MCF 10A (cell line): ENCODE measurements at regions not wholly inside any gene's neighbourhood (a gene's known extent, or its start where the extent isn't known, plus 50 kb on each side); places are given as distances from the start of the nearest gene placed in this dataset.

Experiments used
- BruUV-seq: library from RNA; stranded (reverse); fragments of 400-500 nt; replicated peaks from 2 replicates; lab custom pipeline; 2021; lab: Mats Ljungman, UMichigan
- CTCF ChIA-PET: fragments of 300-600 bp; sonication (Branson Sonifier 250); formaldehyde crosslinking; extraction: SDS; loops from one replicate; lab custom pipeline; 2021; ENCODE audit warnings: antibody characterized with exemption, inconsistent platforms; lab: Yijun Ruan, JAX
- POLR2A ChIA-PET: fragments of 300-600, 350-650 bp; sonication (Branson Sonifier 250); formaldehyde crosslinking; extraction: SDS; loops from one replicate; lab custom pipeline; 2020; ENCODE audit warnings: antibody characterized with exemption, inconsistent platforms; lab: Yijun Ruan, JAX
- DNase-seq: peaks from one replicate; pipeline ENCODE4 v3.0.0-alpha.2; 2018; ENCODE audit not compliant: unreplicated experiment
- H3K27ac Mint-ChIP-seq: one replicate; pipeline ENCODE4 v1.8.0; 2022; ENCODE audit warnings: mild to moderate bottlenecking, low read depth, mixed read lengths; ENCODE audit not compliant: unreplicated experiment
- H3K27me3 Mint-ChIP-seq: one replicate; pipeline ENCODE4 v1.8.0; 2022; ENCODE audit warnings: mixed read lengths; ENCODE audit not compliant: insufficient read depth, unreplicated experiment
- H3K36me3 Mint-ChIP-seq: one replicate; pipeline ENCODE4 v1.8.0; 2022; ENCODE audit warnings: mild to moderate bottlenecking, moderate library complexity, mixed read lengths; ENCODE audit not compliant: insufficient read depth, unreplicated experiment
- H3K4me1 Mint-ChIP-seq: one replicate; pipeline ENCODE4 v1.8.0; 2022; ENCODE audit warnings: mixed read lengths; ENCODE audit not compliant: insufficient read depth, unreplicated experiment
- H3K4me3 Mint-ChIP-seq: one replicate; pipeline ENCODE4 v1.8.0; 2022; ENCODE audit warnings: mild to moderate bottlenecking, moderate library complexity, mixed read lengths; ENCODE audit not compliant: unreplicated experiment
- H3K9me3 Mint-ChIP-seq: one replicate; pipeline ENCODE4 v1.8.0; 2022; ENCODE audit warnings: mixed read lengths; ENCODE audit not compliant: unreplicated experiment
- intact Hi-C: fragments of 100-400 bp; cut with micrococcal nuclease; formaldehyde crosslinking; loops from 2 replicates; pipeline ENCODE4 v1.14.1; 2022
- TF ChIP-seq, protein P1 (sequence below): fragments of 200-600 bp; IDR thresholded peaks from one replicate; pipeline ENCODE4 v1.8.0; 2022; ENCODE audit warnings: antibody characterized with exemption, mild to moderate bottlenecking; ENCODE audit not compliant: unreplicated experiment

DNA sequence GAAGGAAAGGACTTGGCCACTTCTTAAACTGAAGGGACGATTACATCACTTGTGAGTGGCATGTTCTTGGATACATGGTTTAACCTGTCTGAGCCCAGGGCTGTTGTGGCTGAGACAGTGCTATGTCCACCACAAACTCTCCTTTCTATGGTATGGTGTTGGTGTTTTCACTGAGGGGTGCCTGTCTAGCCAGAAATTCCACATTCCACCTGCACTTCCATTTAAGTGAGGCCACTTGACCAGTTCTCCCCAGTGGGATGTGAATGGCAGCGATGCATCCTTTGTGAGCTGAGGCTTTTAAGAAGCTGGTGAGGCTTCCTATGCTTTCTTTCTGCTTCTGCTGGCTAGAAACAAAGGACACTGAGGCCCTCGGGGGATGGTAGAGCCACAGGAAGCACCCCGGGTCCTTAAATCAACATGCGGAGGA lies 151.4 kb upstream of the CHD6 start:
- no peak overlapping the region for H3K4me3 Mint-ChIP-seq

DNA sequence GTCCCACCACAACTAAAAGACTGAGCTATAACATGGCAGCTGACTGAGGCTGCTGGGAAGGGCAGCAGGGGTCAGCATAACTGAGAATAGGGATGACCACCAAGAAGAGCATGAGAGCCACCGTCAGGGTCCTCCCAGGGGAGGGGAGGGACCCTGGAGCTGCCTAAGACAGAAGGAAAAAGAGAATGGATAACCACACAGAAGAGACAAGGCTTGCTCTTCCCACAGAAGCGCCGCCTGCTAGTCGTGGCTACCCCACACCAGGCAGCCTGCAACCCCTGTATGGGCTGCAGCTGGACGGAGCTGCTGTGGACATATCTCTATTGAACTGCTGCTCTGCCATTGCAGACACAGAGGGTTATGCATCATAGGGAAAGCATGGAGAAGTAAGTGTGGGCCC lies 132.0 kb upstream of the CHD6 start:
- H3K4me3 Mint-ChIP-seq, result no peak overlapping the region
- H3K4me1 Mint-ChIP-seq, result no peaks in the 10 kb centered on the region
- ChIA-PET CTCF (interaction anchor here (1.9 to 6.2 kb wide), 2 partner anchors 9 to 14 kb away, joined by 6 to 92 read pairs; no protein-coding TSS in a partner anchor), POLR2A (no interaction called here)
- H3K27me3 Mint-ChIP-seq, result peaks cover 19% of the 10 kb centered on the region
- TF ChIP-seq, protein P1, sequence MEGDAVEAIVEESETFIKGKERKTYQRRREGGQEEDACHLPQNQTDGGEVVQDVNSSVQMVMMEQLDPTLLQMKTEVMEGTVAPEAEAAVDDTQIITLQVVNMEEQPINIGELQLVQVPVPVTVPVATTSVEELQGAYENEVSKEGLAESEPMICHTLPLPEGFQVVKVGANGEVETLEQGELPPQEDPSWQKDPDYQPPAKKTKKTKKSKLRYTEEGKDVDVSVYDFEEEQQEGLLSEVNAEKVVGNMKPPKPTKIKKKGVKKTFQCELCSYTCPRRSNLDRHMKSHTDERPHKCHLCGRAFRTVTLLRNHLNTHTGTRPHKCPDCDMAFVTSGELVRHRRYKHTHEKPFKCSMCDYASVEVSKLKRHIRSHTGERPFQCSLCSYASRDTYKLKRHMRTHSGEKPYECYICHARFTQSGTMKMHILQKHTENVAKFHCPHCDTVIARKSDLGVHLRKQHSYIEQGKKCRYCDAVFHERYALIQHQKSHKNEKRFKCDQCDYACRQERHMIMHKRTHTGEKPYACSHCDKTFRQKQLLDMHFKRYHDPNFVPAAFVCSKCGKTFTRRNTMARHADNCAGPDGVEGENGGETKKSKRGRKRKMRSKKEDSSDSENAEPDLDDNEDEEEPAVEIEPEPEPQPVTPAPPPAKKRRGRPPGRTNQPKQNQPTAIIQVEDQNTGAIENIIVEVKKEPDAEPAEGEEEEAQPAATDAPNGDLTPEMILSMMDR, result no peak
- DNase-seq, result no peak
- intact Hi-C loops, result no loop called here
- no peaks in the 10 kb centered on the region for H3K36me3 Mint-ChIP-seq
- no TSS peak for BruUV-seq
- no peak overlapping the region for H3K27ac Mint-ChIP-seq
- peaks cover 6% of the 10 kb centered on the region for H3K9me3 Mint-ChIP-seq

More for the DNA sequence above, 151.4 kb upstream of the CHD6 start:
- ChIA-PET POLR2A (no interaction called here), CTCF (no interaction called here)
- no TSS peak for BruUV-seq
- peaks cover 7% of the 10 kb centered on the region for H3K9me3 Mint-ChIP-seq
- DNase-seq, result no peak
- TF ChIP-seq, protein P1, result no peak
- intact Hi-C loops, result no loop called here
- no peak overlapping the region for H3K27ac Mint-ChIP-seq
- H3K36me3 Mint-ChIP-seq, result no peaks in the 10 kb centered on the region
- H3K4me1 Mint-ChIP-seq, result no peaks in the 10 kb centered on the region
- H3K27me3 Mint-ChIP-seq, result no peaks in the 10 kb centered on the region

DNA sequence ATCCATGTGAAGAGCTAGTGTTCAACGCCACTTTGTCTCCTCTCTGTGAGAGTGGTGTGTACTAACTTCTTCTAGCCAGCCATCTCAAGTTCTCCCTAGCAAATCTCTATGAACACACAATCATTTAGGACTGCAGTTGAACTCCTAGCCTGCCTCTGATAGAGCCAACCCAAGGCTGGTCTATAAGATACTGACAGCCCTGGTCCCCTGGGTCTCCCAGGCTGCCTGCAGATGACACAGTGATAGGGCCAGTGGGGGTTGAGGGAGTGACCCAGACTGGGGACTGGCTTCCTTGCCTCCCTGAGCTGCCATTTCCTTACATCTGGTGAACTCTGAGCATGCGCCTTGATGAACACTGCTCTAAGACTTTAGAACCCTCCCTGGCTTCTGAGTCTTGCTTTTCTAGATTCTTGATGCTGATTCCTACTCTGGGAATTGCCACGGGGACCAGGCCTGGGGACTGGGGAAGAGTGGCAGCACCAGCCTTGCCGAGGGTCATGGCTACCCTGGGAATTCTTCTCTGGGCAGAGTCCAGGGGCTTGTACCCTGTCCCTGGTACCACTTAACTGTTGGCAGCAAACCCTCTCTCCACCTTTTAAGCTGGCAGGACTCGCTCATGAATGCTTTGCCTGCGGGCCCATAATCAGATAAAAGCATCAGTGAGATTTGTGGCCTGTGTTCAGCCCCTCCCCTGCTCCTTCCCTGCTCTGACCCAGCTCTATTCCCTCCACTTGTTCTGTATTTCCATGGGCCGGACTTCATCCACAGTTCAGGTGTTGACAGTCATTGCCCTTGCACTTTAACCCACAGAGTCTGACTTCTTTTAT lies 130.8 kb upstream of the CHD6 start:
- Mint-ChIP-seq H3K36me3 (no peaks in the 10 kb centered on the region), H3K27me3 (peaks cover 17% of the 10 kb centered on the region), H3K4me3 (no peak overlapping the region), H3K27ac (no peak overlapping the region), H3K4me1 (no peaks in the 10 kb centered on the region), H3K9me3 (peaks cover 6% of the 10 kb centered on the region)
- intact Hi-C loops, result no loop called here
- POLR2A ChIA-PET, result no interaction called here
- CTCF ChIA-PET, result interaction anchor here (0.6 to 6.2 kb wide), 3 partner anchors 12 to 1728 kb away, joined by 3 to 92 read pairs (median 4); no protein-coding TSS in a partner anchor
- TF ChIP-seq, protein P1, result no peak
- no TSS peak for BruUV-seq
- DNase-seq, result no peak

DNA sequence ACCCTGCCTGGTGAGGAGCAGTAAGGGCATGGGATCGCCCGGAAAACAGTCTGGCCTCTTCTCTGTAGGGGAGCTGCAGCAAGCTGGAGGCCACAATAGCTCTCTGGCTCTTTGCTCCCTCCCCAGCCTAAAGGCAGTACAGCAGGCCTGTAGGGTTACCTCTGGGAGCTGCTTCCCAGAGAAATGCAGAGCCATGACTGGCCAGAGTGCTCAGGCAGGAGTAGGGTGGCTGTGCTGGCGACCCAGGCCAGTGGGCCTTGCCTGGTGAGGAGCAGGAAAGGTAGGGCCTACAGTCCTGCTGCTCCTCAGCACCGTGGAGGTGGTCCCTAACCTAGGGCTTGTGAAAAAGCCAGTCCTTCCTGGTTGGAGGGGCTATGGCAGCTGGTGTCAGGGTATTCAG lies 129.9 kb upstream of the CHD6 start:
- peaks cover 16% of the 10 kb centered on the region for H3K27me3 Mint-ChIP-seq
- no TSS peak for BruUV-seq
- POLR2A ChIA-PET, result interaction anchor here (0.6 kb wide), 1 partner anchor 14 kb away, joined by 3 read pairs; no protein-coding TSS in a partner anchor
- H3K9me3 Mint-ChIP-seq, result peaks cover 6% of the 10 kb centered on the region
- no peaks in the 10 kb centered on the region for H3K36me3 Mint-ChIP-seq
- TF ChIP-seq, protein P1, result no peak
- DNase-seq, result no peak
- CTCF ChIA-PET, result interaction anchor here (0.7 to 6.2 kb wide), 2 partner anchors 12 to 1738 kb away, joined by 3 to 92 read pairs; no protein-coding TSS in a partner anchor
- no peak overlapping the region for H3K4me3 Mint-ChIP-seq
- H3K27ac Mint-ChIP-seq, result no peak overlapping the region
- H3K4me1 Mint-ChIP-seq, result no peaks in the 10 kb centered on the region
- intact Hi-C loops, result no loop called here
